Tibial artery (tissue), 4 donors: ENCODE measurements at regions not wholly inside any gene's neighbourhood (a gene's known extent, or its start where the extent isn't known, plus 50 kb on each side); places are given as distances from the start of the nearest gene placed in this dataset.

Experiments used
- DNase-seq, 2 donors: peaks; one replicate each; pipeline ENCODE4 v3.0.0-alpha.2; 2019
- H3K27ac ChIP-seq, 2 donors: fragments of 200-600 bp; sonication (generic) in 1 of 2; 1 replicate in 1 of 2; 2 replicates in 1 of 2; pipeline ENCODE4 v1.5.1; 2018 to 2019; ENCODE audit warnings: mild to moderate bottlenecking in 1 of 2
- H3K27me3 ChIP-seq, 2 donors: fragments of 200-600 bp; sonication (generic) in 1 of 2; one replicate each; pipeline versions ENCODE4 v1.5.1 to v1.6.0; 2016 to 2019
- H3K36me3 ChIP-seq, 3 donors: fragments of 200-600 bp; sonication (generic) in 2 of 3; one replicate each; pipeline ENCODE4 v1.5.1; 2016 to 2019; ENCODE audit warnings: mild to moderate bottlenecking in 2 of 3
- H3K4me1 ChIP-seq, 4 donors: fragments of 200-600 bp; sonication (generic) in 2 of 4; 1 replicate in 3 of 4; 2 replicates in 1 of 4; pipeline ENCODE4 v1.5.1; 2016 to 2019
- H3K4me3 ChIP-seq, 2 donors: fragments of 200-600 bp; sonication (generic) in 1 of 2; 1 replicate in 1 of 2; 2 replicates in 1 of 2; pipeline ENCODE4 v1.5.1; 2018 to 2019; ENCODE audit warnings: mild to moderate bottlenecking in 2 of 2
- H3K9me3 ChIP-seq, 3 donors: fragments of 200-600 bp; sonication (generic) in 1 of 3; one replicate each; pipeline ENCODE4 v1.5.1; 2016 to 2019
- CTCF ChIP-seq, 2 experiments: fragments of 200-600 bp in 1 of 2; fragments of 450-650 bp in 1 of 2; IDR thresholded peaks; one replicate each; pipeline ENCODE4 v1.5.1; 2017 to 2019; ENCODE audit warnings: antibody characterized with exemption in 2 of 2, mild to moderate bottlenecking in 1 of 2, moderate library complexity in 1 of 2
- intact Hi-C: fragments of 100-400 bp; cut with DNase I; formaldehyde crosslinking; loops from one replicate; pipeline ENCODE4 v1.15.0; 2023; ENCODE audit warnings: low total_unique reads

GRCh38 chr7:33761449-33762080 is 143.8 kb upstream of the BMPER start:
- no peaks in the 10 kb centered on the region for H3K9me3 ChIP-seq
- peaks cover 0 to 7% (median 0%) of the 10 kb centered on the region in 4 donors for H3K4me1 ChIP-seq
- intact Hi-C loops = no loop called here
- no peak overlapping the region for H3K27ac ChIP-seq
- no peak overlapping the region for H3K4me3 ChIP-seq
- H3K36me3 ChIP-seq = no peaks in the 10 kb centered on the region
- H3K27me3 ChIP-seq = no peaks in the 10 kb centered on the region
- DNase-seq = no peak
- no peak for TF ChIP-seq CTCF (IDR thresholded peaks at IDR 0.05)

- no peak for TF ChIP-seq CTCF (IDR thresholded peaks at IDR 0.05)
- Histone ChIP-seq H3K9me3 (no peaks in the 10 kb centered on the region), H3K36me3 (no peaks in the 10 kb centered on the region), H3K27ac (no peak overlapping the region), H3K27me3 (no peaks in the 10 kb centered on the region), H3K4me1 (peaks cover 0 to 2% (median 0%) of the 10 kb centered on the region in 4 donors), H3K4me3 (no peak overlapping the region)
- intact Hi-C loops = no loop called here
- DNase-seq = no peak
Observed at GRCh38 chr7:33762151-33762910, 143.0 kb upstream of the BMPER start.

- H3K9me3 ChIP-seq = no peaks in the 10 kb centered on the region
- no peaks in the 10 kb centered on the region for H3K4me1 ChIP-seq
- no peaks in the 10 kb centered on the region for H3K27me3 ChIP-seq
- no peaks in the 10 kb centered on the region for H3K36me3 ChIP-seq
- intact Hi-C loops = no loop called here
- DNase-seq = no peak
- no peak overlapping the region for H3K27ac ChIP-seq
- TF ChIP-seq CTCF (IDR thresholded peaks at IDR 0.05) = no peak
- no peak overlapping the region for H3K4me3 ChIP-seq
Observed at GRCh38 chr7:33762911-33763306, 142.4 kb upstream of the BMPER start.

- Histone ChIP-seq H3K9me3 (no peaks in the 10 kb centered on the region), H3K27me3 (no peaks in the 10 kb centered on the region), H3K4me1 (no peaks in the 10 kb centered on the region), H3K36me3 (no peaks in the 10 kb centered on the region), H3K27ac (no peak overlapping the region), H3K4me3 (no peak overlapping the region)
- intact Hi-C loops = no loop called here
- no peak for DNase-seq
- no peak for TF ChIP-seq CTCF (IDR thresholded peaks at IDR 0.05)
Observed at GRCh38 chr7:33764752-33765451, 140.4 kb upstream of the BMPER start.

- H3K9me3 ChIP-seq = no peaks in the 10 kb centered on the region
- H3K4me3 ChIP-seq = no peak overlapping the region
- intact Hi-C loops = no loop called here
- TF ChIP-seq CTCF (IDR thresholded peaks at IDR 0.05) = no peak
- no peak for DNase-seq
- H3K27ac ChIP-seq = no peak overlapping the region
- no peaks in the 10 kb centered on the region for H3K36me3 ChIP-seq
- H3K27me3 ChIP-seq = no peaks in the 10 kb centered on the region
- H3K4me1 ChIP-seq = no peaks in the 10 kb centered on the region
Observed at GRCh38 chr7:33766405-33766804, 138.9 kb upstream of the BMPER start.
